HT-29 (cell line): ENCODE measurements at regions not wholly inside any gene's neighbourhood (a gene's known extent, or its start where the extent isn't known, plus 50 kb on each side); places are given as distances from the start of the nearest gene placed in this dataset.

Experiments used
- DNase-seq: peaks from one replicate; pipeline ENCODE4 v3.0.0-alpha.2; 2015; ENCODE audit warnings: low spot score

DNA sequence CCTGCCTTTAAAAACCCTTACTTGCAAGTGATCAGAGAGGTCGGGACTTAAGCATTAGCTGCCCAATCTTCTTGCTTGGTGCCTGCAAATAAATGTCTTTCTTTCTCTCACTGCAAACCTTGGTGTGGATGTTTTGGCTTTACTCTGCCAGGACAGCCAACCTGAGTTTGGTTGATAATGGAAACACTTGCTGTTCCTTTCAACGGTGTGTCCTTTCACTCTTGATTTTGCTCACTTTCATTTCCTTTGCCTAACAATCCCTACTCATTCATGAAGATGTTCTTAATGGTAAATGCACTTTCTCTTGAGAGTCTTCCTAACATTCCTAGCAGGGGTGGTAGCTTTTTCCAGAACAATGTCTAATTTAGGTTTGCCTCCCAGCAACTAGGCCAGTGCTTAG lies 366.2 kb downstream of the HRH4 start:
- DNase-seq = no peak

DNA sequence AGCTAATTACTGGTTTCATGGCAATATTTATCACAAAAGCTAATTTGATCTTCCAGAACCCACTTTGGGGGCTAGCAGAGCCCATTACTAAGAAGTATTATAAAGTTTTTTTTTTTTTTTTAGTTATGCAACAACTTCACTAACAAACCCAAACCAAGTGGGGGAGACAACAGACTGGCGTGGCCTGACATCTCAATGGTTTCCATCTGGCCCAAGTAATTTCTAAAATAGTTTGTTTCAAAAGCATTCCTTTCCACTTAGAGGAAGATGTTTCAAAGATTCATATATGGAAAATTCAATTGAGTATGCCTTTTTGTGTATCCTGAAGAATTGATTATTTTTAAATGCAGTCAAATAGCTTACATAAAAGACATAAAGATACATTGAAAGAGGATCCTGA lies 367.1 kb downstream of the HRH4 start:
- no peak for DNase-seq

DNA sequence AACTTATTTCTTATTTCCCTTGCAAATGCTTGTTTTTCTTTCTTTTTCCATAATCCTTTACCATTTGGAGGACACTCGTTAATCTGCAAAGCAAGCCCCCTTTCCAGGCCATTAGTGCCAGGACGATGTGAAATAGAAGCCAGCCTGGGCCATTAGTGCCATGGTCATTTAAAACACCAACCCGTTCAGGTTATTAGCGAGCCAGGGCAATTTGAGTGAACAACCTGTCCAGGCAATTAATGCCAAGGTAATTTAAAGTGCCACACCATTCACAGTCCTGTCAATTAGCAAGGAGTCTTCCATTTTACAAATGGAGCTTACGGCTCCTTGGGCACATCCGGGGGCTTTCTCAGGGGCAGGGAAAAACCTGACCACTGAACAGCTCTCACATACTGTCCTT lies 370.6 kb downstream of the HRH4 start:
- no peak for DNase-seq

DNA sequence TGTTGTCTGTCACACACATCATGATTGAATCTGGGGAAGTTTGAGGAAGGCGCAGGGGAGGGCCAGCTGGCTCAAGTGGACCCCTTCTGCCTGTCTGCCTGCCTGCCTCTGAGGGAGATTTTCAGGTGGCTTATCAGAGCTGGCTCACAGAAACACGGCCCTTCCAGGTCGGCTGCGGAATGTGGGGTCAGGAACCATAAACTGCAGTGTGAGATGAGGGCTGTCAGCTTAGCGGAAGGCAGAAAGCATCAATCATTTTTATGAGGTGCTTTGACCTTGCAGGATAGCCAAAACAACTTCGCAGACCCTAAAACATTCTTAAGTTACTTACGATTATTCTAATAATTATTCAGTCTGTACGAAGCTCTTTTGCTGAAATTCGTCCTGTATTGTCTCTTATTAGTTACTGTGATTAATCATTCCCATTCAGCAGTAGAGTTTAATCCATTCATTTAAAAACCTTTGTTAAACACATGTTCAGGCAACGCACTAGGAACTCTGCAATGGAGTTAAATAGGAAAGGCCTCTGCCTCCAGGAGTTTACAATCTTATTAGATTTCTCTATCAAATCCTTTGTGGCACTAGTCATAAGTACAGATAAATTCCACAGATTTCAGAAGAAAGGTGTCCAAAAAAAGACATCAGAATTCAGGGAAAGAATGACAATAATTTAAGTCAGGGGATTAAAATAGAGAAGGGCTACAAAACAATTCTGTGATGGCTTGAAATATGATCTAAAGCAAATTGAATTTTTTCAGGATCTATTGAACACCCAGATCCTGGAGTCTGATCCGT lies 371.6 kb downstream of the HRH4 start:
- DNase-seq = no peak

DNA sequence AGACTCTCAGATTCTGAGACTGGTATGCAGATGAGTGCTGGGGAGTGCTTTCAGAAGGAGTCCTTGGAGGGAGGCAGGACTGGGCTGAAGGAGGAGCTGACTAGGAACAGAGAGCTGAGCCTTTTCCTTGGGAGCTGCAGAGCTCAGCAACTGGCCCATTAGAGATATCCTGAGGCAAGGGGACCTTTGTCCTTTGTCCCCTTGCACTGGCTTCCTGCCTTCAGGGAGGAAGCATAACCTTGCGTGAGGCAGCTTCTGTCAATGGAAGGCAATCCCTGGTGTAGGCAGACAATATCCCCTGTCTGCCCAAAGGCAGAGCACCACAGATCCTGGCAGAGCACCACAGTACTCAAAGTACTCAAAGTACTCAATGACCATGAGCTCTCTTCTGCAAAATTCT lies 375.3 kb downstream of the HRH4 start:
- no peak for DNase-seq

DNA sequence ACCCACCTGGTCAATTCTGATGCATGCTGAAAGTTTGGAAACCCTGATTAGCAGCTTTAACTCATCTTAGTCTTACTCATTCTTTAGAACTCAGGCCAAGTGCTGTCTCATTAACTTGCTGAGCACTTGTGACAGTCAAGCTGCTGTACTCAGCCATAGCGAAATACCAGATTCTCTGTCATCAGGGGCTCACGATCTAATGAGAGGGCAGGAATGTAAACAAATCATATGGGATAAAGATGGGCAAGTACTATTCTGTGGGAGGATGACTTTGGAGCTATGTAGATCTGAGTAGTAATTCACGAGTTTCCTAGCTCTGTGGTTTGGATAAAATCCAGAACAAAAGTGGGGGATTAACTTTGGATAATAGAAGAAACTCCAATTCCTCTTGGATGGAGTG lies 376.6 kb downstream of the HRH4 start:
- no peak for DNase-seq

DNA sequence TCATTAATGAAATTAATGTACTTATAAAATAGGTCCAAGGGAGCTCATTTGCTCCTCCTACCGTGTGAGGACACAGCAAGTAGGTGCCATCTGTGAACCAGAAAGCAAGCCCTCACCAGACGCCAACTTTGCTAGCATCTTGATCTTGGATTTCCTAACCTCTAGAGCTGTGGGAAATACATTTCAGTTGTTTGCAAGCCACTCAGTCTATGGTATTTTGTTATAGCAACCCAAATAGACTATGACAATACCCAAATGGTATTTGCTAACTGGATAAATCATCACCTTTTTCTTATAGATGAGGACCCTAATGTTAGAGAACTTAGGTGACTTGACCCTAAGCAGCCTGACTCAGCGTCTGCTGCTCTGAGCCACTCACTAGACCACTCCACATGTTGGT lies 379.6 kb downstream of the HRH4 start:
- DNase-seq = no peak

DNA sequence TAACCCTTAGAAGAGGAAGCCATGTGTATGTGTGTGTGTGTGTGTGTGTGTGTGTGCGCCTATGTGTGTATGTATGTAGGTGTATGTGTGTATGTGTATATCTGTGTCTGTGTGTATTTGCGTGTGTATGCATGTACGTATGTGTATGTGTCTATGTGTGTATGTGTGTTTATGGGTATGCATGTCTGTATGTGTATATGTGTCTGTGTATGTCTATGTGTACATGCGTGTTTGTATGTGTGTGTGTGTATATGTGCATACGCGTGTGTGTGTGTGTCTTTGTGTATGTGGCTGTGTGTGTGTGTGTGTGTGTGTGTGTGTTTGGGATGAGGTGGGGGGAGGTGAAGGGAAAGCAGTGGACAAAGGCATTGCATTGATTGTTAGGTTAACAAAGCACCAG lies 380.2 kb downstream of the HRH4 start:
- no peak for DNase-seq

DNA sequence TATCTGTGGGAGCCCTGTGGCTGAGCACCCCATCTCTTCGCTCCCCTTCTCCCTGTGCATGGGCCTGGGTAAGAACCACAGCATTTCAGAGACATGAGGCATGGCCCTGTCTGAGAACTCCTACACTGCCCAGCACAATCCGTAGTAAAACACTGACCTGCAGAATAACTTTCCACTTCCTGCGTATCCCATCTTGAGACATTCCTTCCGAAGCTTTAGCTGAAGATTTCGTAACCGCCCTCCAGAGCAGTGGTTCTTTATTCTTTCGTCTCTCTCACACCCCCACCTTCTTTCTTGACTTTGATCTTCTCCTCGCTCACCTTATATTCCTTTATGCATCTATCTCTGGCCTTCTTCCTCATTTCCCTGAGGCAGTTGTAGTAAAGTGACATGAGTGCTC lies 381.1 kb downstream of the HRH4 start:
- no peak for DNase-seq

DNA sequence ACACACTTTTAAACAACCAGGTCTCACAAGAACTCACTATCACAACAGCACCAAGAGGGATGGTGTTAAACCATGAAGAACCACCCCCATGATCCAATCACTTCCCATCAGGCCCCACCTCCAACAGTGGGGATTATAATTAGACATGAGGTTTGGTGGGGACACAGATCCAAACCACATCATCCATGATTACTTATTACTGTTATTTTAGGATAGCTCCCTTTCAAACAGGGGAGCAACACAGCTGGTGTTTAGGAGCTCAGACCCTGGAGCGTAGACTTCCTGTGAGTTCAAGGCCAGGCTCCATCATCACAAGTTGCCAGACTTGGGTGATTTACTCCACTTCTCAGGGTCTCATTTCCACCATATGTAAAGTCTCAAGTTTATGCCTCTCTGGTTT lies 382.7 kb downstream of the HRH4 start:
- DNase-seq = no peak

DNA sequence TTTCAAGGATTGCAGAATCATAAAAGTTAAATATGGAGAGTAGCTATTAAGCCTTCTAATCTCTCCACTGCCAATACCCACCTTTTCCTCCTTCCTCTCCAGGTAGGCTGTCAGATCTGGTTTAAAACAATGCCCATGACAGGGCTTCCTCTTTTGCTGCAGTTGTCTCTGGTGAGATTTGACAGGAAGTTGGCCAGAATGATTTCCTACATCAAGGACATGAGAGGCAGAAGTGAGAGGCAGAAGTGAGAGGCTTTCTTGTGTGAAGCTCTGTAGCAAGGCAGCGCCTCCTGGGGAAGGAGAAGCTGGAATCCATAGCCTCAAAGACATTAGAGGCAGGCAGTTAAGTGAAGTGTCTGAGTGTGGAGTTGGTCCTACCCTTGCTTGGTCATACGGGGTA lies 385.7 kb downstream of the HRH4 start:
- DNase-seq = no peak

DNA sequence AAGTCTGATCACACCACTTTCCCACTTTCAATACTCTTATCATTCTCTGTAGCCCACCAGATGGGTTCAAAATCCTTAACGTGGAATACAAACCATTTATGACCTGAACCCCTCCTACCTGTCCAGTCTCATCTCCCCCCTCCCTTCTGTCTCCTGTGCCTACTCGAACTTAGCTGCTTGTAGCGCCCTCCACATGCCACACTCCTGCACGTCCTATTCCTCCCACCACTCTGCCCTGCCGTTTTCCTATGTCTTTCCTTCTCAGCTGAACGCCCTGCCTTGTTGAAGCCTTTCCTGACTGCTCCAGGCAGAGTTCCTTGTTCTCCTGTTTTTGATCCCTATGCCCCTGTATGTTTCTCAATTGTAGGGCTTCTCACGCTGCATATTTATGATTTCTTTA lies 390.1 kb downstream of the HRH4 start:
- no peak for DNase-seq

DNA sequence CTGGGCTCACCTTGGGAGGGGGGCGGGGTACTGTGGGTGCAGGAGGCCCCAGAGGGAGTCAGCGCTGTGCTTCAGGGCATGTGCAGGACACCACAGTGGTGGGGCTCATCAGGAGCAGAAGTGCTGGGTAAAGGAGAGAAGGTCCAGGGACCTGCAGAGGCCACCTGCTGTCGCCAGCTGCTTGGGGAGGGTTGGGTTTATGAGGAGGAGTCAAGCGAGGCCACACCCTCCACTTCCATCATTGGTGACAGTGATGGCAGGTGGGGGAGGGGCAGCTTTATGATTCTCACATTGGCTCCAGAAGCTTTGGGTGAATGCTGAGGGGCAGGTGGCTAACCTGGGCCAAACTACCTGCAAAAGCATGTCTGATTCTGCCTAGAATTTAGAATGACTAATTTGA lies 392.6 kb downstream of the HRH4 start:
- no peak for DNase-seq

DNA sequence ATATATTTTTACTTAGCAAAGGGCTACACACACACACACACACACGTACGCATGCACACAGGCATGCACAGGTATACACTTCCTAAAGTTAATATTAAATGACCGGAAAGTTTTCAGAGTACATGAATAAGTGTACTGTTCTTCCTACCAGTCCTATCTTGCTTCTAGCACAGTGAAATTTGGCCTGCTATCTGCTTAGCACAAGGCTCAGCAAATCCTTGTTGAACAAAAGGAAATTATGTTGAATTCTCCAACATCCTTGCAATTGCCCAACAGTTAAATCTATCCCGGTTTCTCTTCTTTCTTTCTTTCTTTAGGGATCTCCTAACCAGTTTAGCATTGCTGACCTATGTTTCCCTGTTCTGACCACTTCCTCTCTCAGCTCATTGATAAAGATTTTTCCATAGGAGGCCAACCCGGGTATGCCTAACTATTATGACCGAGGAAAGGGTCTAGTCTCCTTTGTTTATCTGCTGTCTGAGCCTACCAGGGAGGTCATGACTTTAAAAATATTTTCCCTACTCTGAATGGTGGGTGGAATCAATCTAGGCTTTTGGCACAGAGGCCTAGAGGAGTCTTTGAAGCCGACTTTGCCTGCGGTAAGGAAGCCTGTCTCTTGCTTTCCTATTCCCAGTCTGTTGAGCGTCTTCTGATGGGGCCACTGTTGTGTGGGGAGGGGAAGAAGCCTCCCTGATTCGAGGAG lies 400.7 kb downstream of the HRH4 start:
- no peak for DNase-seq

DNA sequence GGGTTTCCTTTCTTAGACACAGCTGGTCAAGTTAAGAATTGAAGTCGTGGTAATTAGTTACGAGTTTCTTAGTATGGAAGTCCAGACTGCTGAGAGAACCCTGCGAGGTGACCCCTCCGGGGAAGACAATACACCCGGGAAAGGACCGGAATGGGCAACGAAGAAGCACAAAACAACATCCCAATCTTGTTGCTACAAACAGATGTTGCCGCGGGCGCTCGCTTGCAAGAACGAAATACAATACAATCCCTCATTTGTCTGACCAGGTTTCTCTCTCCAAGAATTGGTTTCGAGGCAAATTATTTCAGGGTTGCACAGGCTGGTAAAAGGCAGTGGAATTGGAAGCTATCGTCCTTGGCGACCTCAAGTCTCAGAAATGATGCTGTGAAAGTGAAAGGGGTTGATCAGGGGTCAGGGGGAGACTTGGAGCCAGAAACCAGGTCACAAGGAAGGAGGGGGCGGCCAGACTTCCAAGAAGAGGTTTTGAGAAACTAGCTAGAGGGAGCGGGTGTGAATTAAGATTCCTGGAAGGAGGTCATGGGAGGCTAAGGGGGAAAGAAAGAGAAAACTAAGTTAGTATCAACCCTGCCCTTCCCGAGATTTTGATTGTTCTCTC lies 401.9 kb downstream of the HRH4 start:
- no peak for DNase-seq

DNA sequence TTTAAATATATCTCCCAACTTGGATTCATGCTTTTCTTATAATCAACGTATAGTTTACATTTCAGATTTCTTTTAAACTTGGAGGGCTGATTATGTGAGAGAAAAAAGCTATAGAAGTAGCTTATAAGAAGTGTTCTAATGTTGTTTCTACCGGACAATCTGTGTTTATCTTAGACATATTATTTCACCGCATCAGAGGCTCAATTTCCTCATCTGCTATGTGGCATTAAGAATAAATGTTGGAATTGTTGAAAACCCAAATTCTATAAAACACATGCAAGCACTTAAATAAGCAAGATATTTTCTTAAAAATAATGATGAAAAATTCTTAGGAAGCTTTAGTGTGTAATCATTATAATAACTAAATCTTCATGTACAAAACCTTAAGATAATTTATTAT lies 407.9 kb downstream of the HRH4 start:
- DNase-seq = no peak

DNA sequence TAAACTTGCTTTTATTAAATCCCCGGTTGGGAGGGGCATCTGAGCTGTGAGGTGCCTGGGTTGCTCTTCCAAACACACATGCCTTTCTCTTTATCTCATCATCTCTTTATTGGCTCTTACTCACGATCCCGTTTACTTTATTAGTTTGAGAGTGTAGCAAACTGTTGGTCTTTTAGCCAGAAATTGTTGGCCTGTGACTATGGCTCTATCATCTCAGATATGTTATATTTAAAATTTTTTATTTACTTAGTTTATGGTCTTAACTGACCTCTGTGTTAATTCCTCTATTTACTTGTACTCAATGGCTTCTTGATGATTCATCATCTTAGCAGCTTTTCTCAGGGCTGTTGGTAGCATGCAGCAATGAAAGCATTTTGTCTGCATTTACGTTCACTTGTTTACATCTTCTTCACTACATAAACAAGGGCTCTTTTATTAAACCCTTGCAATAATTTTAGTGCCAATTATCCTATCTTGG lies 408.4 kb downstream of the HRH4 start:
- DNase-seq = no peak

DNA sequence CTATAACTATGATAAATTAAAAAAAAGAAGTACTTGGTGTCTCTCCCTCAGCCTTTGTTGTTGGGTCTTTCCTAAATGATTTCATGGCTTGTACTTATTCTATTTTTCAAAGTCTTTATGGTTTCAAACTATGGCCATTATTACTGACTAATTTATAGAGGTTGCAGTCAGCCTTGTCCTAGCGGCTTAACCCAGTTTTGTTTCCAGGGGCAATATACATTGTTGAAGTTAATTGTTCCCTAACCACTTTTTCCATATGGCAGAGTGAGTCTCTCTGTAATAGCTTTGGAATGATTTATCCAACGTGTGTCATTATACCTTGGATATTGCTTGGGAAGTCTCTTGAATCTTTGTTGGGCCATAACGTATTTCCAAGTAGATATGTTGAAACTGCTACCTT lies 408.8 kb downstream of the HRH4 start:
- DNase-seq = no peak

DNA sequence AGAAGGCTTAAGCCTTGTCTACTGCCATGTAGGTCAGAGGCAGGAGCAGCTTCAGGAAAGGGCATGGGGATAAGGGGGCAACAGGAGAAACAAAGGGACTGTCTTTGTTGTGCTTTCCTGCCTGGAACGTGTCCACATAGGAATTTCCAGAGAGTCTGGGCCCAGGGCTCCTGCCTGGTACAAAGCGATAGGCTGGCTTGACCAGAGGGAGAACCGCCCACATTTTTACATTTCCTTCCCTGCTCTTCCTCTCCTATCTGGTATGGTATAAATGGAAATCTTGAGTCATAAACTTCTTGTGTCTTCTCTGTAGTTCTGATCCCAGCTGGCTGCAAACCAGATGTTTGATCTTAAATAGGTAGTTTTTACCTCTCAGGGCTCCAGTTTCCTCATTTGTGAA lies 414.8 kb downstream of the HRH4 start:
- DNase-seq = no peak

DNA sequence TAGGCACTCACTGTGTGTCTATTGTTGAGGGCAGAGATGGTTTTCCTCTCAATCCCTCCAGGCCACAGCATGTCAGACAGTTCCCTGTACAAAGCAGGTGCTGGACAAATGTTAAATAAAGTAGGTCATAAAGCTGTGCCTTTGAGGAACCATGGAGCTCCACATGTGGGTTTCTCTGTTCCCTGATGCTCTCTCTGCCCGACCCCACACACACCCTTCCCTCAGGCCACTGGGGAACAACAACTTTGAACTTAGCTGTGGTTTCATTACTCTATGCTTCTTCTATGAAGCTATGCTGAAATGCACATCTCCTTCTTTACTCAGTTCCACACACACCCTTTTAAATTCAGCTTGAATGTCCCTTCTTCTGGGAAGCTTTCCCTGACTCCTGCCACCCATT lies 415.3 kb downstream of the HRH4 start:
- DNase-seq = no peak

DNA sequence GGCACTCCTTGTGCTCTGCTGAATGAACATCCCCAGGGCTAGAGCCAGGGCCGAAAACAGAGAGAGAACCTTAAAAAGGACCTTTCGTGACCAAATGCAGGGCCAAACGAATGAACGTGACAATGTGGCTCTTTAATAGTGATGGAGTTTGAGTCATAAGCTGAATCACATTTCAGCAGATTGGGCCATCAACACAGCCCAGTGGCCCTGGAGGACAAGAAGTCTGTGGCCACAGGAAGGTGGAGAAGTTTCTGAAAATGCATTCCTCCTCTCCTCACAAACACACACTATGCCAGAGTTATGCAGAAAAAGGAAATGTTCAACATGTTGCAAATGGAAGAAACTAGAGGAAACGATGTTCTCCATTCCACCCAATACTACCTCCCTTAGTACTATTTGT lies 415.8 kb downstream of the HRH4 start:
- DNase-seq = no peak

DNA sequence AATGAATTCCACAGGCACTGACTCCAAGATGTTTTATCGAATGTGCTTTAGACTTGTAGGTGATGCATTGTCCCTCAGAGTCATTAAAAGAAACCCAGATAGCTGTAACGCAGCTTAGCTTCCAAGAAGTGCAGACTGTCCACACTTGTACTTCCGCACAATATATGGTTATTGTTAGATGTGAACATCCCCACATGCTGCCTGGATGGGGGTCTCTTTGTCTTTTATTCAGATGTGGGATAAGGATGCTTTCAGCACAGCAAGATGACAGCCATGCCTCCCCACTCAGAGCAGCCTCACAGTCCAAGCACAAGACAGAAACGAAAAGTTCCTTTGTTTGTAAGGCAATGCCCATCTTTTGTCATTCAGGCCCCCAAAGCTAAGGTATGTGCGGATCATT lies 416.6 kb downstream of the HRH4 start:
- no peak for DNase-seq

DNA sequence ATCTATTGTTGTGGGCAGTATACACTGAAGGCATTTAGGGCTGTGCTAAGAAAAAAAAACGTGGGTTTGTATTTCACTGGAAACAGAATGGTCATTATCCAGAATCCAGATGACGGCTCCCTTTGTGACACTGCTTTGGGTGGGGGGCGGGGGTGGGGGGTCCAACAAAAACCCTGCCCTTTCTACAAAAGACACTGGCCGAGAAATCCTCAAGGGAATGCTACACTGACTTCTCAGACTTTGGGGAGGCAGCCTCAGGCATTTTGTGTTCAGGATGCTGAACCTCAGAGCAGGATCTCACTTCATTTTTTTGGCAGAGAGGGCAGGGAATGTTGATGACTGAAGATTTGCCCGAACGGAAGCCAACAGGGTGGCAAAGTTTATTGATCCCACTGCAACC lies 417.1 kb downstream of the HRH4 start:
- DNase-seq = no peak
